Sigmoid colon (tissue), 6 donors: ENCODE measurements at regions not wholly inside any gene's neighbourhood (a gene's known extent, or its start where the extent isn't known, plus 50 kb on each side); places are given as distances from the start of the nearest gene placed in this dataset.

Source experiments
- DNase-seq: peaks from one replicate; pipeline ENCODE4 v3.0.0-alpha.2; 2019
- H3K27ac ChIP-seq, 4 donors: fragments of 200-600 bp; sonication (generic); one replicate each; pipeline ENCODE4 v1.5.1; 2016 to 2019; ENCODE audit warnings: mild to moderate bottlenecking in 1 of 4
- H3K27me3 ChIP-seq, 3 donors: fragments of 200-600 bp; sonication (generic); one replicate each; pipeline ENCODE4 v1.5.1; 2019; ENCODE audit warnings: mild to moderate bottlenecking in 1 of 3
- H3K36me3 ChIP-seq, 4 donors: fragments of 200-600 bp; sonication (generic); one replicate each; pipeline ENCODE4 v1.5.1; 2016 to 2019
- H3K4me1 ChIP-seq, 4 donors: fragments of 200-600 bp; sonication (generic); one replicate each; pipeline ENCODE4 v1.5.1; 2017 to 2019
- H3K4me3 ChIP-seq, 4 donors: fragments of 200-600 bp; sonication (generic); one replicate each; pipeline ENCODE4 v1.5.1; 2017 to 2019; ENCODE audit warnings: mild to moderate bottlenecking in 2 of 4, moderate library complexity in 1 of 4
- H3K9me3 ChIP-seq, 4 donors: fragments of 200-600 bp in 3 of 4; sonication (generic) in 3 of 4; one replicate each; pipeline versions ENCODE4 v1.5.1 to v1.6.1; 2013 to 2019
- EP300 ChIP-seq, 4 donors: sonication (generic); formaldehyde crosslinking; IDR thresholded peaks; one replicate each; pipeline ENCODE4 v1.6.1; 2017; ENCODE audit warnings: antibody characterized with exemption in 4 of 4
- POLR2A ChIP-seq, 2 donors: fragments of 450-650 bp; IDR thresholded peaks; one replicate each; pipeline ENCODE4 v1.6.1; 2016; ENCODE audit warnings: antibody characterized with exemption in 2 of 2, mild to moderate bottlenecking in 2 of 2, moderate library complexity in 2 of 2
- POLR2AphosphoS5 ChIP-seq, 4 donors: sonication (generic); formaldehyde crosslinking; IDR thresholded peaks; one replicate each; pipeline ENCODE4 v1.6.1; 2017; ENCODE audit warnings: antibody characterized with exemption in 4 of 4
- WGBS, 2 donors: extraction: QIAGEN DNeasy Blood & Tissue Kit; methylation state at CpG; one replicate each; pipeline ENCODE4 v1.1.7; 2013; 5-methylcytosine and 5-hydroxymethylcytosine counted together
- intact Hi-C: fragments of 100-400 bp; cut with DNase I; formaldehyde crosslinking; loops from one replicate; pipeline ENCODE4 v1.15.1; 2023
- TF ChIP-seq, protein P1 (sequence below), 4 experiments: fragments of 450-650 bp in 3 of 4; fragments of 200-600 bp in 1 of 4; IDR thresholded peaks; one replicate each; pipeline ENCODE4 v1.5.1; 2016 to 2019; ENCODE audit warnings: antibody characterized with exemption in 4 of 4, mild to moderate bottlenecking in 3 of 4, moderate library complexity in 2 of 4
- donor health status: healthy with polysubstance abuse.
- donor health status: healthy.

DNA sequence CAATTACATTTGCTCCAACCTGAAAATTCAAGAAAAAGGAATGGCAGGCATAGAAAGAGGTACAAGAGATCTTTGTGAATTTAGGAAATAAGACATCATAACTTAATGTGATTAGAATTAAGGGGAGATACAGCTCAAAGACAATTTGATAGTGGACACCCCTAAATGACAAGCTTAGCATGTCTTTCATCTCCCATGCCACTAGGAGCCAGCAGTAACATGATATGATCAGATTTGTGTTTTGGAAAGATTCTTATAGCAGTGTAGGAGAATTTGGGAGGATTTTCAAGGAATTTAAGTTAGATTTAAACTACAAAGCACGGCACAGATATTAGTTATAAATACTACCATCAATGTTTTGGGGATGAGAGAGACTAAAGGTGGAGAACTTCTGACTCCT is 340.8 kb downstream of the RDH14 start:
- H3K27me3 ChIP-seq: no peaks in the 10 kb centered on the region
- TF ChIP-seq POLR2AphosphoS5 (IDR thresholded peaks at IDR 0.05) (no peak), POLR2A (IDR thresholded peaks at IDR 0.05) (no peak)
- no peak overlapping the region for H3K4me3 ChIP-seq
- H3K27ac ChIP-seq: no peak overlapping the region
- H3K9me3 ChIP-seq: no peaks in the 10 kb centered on the region
- intact Hi-C loops: no loop called here
- no peaks in the 10 kb centered on the region for H3K36me3 ChIP-seq
- DNase-seq: no peak
- no peaks in the 10 kb centered on the region for H3K4me1 ChIP-seq
- 0% methylated on average over 1 of the region's 1 CpG for WGBS, 2 donors

DNA sequence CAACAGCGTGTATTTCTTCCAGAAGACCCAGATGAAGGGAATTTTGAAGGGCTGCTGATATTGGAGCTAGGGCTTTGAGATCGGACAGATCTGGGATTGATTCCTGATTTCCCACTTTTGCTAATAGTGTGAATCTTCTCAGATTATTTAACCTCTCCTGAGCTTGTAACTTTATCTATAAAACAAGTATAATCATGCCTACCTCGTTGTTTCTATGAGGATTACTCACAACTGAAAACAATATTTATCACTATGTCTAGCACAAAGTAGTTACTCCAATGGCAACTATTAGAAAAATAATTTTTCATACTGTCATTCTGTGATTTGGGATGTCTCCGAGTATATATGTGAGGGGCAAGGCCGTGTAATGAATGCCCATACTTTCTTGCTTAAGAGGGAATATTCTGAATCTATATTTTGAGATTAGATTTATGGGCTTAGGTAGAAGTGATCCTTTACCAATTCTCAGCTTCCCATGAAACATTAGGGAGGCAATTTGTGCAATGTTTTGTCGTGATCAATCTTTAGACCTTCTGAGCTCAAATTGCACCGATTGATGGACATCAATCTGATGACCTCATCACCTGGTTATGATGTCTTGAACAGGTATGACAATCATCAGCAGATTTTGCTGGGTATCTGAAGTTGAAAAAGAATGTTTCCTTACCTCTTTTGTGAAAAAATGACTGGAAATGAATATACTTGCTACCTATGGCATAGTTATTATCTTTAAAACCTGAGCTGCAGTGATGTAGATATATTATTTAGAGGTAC is 339.9 kb downstream of the KCNS3 start:
- 76 to 83% methylated on average over 7 of the region's 7 CpGs for WGBS, 2 donors
- intact Hi-C loops: no loop called here
- Histone ChIP-seq H3K36me3 (no peaks in the 10 kb centered on the region), H3K4me3 (no peak overlapping the region), H3K27ac (no peak overlapping the region), H3K4me1 (no peaks in the 10 kb centered on the region), H3K27me3 (no peaks in the 10 kb centered on the region), H3K9me3 (no peaks in the 10 kb centered on the region)
- no peak for TF ChIP-seq POLR2A (IDR thresholded peaks at IDR 0.05)
- TF ChIP-seq EP300 (IDR thresholded peaks at IDR 0.05): no peak
- TF ChIP-seq, protein P1, sequence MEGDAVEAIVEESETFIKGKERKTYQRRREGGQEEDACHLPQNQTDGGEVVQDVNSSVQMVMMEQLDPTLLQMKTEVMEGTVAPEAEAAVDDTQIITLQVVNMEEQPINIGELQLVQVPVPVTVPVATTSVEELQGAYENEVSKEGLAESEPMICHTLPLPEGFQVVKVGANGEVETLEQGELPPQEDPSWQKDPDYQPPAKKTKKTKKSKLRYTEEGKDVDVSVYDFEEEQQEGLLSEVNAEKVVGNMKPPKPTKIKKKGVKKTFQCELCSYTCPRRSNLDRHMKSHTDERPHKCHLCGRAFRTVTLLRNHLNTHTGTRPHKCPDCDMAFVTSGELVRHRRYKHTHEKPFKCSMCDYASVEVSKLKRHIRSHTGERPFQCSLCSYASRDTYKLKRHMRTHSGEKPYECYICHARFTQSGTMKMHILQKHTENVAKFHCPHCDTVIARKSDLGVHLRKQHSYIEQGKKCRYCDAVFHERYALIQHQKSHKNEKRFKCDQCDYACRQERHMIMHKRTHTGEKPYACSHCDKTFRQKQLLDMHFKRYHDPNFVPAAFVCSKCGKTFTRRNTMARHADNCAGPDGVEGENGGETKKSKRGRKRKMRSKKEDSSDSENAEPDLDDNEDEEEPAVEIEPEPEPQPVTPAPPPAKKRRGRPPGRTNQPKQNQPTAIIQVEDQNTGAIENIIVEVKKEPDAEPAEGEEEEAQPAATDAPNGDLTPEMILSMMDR (IDR thresholded peaks at IDR 0.05): no peak
- no peak for DNase-seq

DNA sequence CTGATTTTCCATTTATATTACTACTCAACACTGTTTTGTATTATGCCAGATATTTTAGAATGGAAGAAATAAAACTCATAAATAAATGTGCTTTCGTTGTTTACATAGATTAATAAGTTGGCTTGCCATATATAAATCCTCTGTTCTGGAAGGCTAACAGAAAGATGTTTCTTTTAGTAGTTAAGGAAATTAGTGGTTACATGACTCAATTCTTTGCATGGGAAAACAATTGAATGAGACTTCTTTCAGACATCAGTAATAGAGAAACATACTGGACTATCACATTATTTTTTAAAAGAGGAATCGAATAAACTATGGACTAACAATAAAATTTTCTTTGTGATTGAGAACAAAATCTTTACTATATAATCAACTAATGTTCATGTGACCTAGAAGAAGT is 336.5 kb downstream of the KCNS3 start:
- no peak for DNase-seq
- no peaks in the 10 kb centered on the region for H3K4me1 ChIP-seq
- intact Hi-C loops: no loop called here
- H3K4me3 ChIP-seq: no peak overlapping the region
- no peaks in the 10 kb centered on the region for H3K36me3 ChIP-seq
- H3K27me3 ChIP-seq: no peaks in the 10 kb centered on the region
- H3K9me3 ChIP-seq: no peaks in the 10 kb centered on the region
- no peak for TF ChIP-seq POLR2AphosphoS5 (IDR thresholded peaks at IDR 0.05)
- no peak for TF ChIP-seq POLR2A (IDR thresholded peaks at IDR 0.05)
- TF ChIP-seq EP300 (IDR thresholded peaks at IDR 0.05): no peak
- TF ChIP-seq, protein P1 (IDR thresholded peaks at IDR 0.05): no peak
- no peak overlapping the region for H3K27ac ChIP-seq
- 64 to 70% methylated on average over 2 of the region's 2 CpGs for WGBS, 2 donors

DNA sequence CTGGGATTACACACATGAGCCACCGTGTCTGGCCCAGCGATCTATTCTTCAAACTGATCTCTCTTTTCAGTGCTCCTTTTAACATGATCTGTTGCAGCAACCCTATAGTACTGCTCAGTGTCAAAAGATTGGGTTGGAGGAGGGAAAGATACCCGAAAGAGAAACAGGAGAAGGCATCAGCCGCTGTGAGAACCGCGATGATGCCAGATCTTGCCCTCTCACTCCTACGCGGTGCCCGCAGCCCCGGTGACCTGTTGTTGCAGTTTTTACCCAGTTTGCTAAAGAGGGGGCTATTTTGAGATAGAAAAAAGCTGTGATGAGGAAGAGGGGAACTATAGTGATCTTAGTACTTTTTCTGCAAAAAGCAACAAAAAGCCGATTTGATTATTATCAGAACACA is 335.5 kb downstream of the KCNS3 start:
- 87 to 88% methylated on average over 11 of the region's 11 CpGs for WGBS, 2 donors
- Histone ChIP-seq H3K4me3 (no peak overlapping the region), H3K4me1 (no peaks in the 10 kb centered on the region), H3K36me3 (no peaks in the 10 kb centered on the region), H3K27me3 (no peaks in the 10 kb centered on the region), H3K9me3 (no peaks in the 10 kb centered on the region), H3K27ac (no peak overlapping the region)
- intact Hi-C loops: no loop called here
- no peak for DNase-seq
- TF ChIP-seq POLR2A (IDR thresholded peaks at IDR 0.05) (no peak), POLR2AphosphoS5 (IDR thresholded peaks at IDR 0.05) (no peak), EP300 (IDR thresholded peaks at IDR 0.05) (no peak)
- TF ChIP-seq, protein P1 (IDR thresholded peaks at IDR 0.05): no peak

DNA sequence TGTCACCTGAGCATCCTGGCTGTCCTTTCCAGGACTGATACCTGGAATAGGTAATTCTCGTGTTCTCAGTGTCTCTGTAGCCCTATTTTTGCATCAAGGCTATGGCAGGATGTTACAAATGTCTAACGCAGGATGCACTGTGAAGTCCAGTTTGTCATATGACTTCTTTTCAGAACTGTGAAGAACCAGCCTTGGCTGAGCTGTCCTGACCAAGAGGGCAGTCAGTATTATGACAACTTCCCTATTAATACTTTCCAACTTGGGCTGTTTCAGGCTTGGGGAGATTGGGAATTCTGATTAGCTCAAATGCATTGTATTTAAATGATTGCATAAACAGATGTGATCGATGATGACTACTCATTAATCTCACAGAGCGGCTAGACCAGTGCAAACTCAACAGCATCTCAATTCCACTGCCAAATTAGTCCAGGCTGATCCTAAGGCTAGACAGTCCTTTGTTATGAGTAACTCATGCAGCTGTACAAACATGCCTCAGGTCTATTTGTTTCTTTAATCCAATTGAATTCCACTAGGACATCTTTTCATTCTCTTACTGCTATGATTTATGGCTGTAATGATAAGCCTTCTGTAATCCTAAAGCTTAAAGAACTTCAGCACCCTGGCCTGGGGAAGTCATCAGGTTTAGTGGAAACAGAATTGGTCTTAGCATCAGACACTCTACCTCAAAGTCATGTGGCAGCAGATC is 331.6 kb downstream of the KCNS3 start:
- WGBS, 2 donors: 62 to 72% methylated on average over 4 of the region's 4 CpGs
- no peak for DNase-seq
- intact Hi-C loops: no loop called here

More for the DNA sequence above, 331.6 kb downstream of the KCNS3 start:
- H3K9me3 ChIP-seq: no peaks in the 10 kb centered on the region
- no peak overlapping the region for H3K27ac ChIP-seq
- no peaks in the 10 kb centered on the region for H3K4me1 ChIP-seq
- no peaks in the 10 kb centered on the region for H3K36me3 ChIP-seq
- TF ChIP-seq, protein P1 (IDR thresholded peaks at IDR 0.05): no peak
- no peak for TF ChIP-seq POLR2AphosphoS5 (IDR thresholded peaks at IDR 0.05)
- no peak for TF ChIP-seq POLR2A (IDR thresholded peaks at IDR 0.05)
- TF ChIP-seq EP300 (IDR thresholded peaks at IDR 0.05): no peak
- no peaks in the 10 kb centered on the region for H3K27me3 ChIP-seq
- H3K4me3 ChIP-seq: no peak overlapping the region
